ENCODE measurements at regions not wholly inside any gene's neighbourhood (a gene's known extent, or its start where the extent isn't known, plus 50 kb on each side); places are given as distances from the start of the nearest gene placed in this dataset.

DNA sequence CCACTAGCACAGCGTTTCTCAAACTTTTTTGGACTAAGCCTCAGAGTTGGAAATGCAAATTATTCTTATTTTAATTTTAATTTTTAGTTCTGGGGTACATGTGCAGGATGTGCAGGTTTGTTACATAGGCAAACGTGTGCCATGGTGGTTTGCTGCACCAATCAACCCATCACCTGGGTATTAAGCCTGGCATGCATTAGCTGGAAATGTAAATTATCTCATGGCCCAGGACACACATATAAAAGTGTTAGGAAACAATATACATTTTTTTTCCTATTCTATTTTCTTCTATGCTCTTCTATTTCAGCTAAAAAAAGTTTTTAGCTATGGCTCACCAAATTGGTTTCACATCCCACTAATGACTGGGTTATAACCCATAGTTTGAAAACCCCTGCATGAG is 73.3 kb upstream of the LRIG1 start:
- TF ChIP-seq, protein P1, sequence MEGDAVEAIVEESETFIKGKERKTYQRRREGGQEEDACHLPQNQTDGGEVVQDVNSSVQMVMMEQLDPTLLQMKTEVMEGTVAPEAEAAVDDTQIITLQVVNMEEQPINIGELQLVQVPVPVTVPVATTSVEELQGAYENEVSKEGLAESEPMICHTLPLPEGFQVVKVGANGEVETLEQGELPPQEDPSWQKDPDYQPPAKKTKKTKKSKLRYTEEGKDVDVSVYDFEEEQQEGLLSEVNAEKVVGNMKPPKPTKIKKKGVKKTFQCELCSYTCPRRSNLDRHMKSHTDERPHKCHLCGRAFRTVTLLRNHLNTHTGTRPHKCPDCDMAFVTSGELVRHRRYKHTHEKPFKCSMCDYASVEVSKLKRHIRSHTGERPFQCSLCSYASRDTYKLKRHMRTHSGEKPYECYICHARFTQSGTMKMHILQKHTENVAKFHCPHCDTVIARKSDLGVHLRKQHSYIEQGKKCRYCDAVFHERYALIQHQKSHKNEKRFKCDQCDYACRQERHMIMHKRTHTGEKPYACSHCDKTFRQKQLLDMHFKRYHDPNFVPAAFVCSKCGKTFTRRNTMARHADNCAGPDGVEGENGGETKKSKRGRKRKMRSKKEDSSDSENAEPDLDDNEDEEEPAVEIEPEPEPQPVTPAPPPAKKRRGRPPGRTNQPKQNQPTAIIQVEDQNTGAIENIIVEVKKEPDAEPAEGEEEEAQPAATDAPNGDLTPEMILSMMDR (IDR thresholded peaks at IDR 0.05; ENCODE audit: low read length) = no peak
- no peak for TF ChIP-seq EZH2 (optimal IDR thresholded peaks at IDR 0.05; ENCODE audit: low read depth, low read length)
- no peak for TF ChIP-seq EZH2phosphoT487 (IDR thresholded peaks at IDR 0.05; ENCODE audit: low read length)
